Type B pancreatic cell (in vitro differentiated cells): ENCODE measurements at regions not wholly inside any gene's neighbourhood (a gene's known extent, or its start where the extent isn't known, plus 50 kb on each side); places are given as distances from the start of the nearest gene placed in this dataset.
"Not testable (repeated sequence)": the region's sequence is repeated elsewhere in the genome, so short reads cannot be mapped to it uniquely, and the experiment has no call there.

ENCODE experiments used
- DNase-seq: peaks from one replicate; pipeline ENCODE4 v3.0.0; 2021; ENCODE audit warnings: mixed read lengths; ENCODE audit not compliant: unreplicated experiment; ENCODE audit errors: extremely low spot score
- H3K27ac Mint-ChIP-seq: 2 replicates; pipeline ENCODE4 v1.8.0; 2021; ENCODE audit warnings: mild to moderate bottlenecking, mixed read lengths
- H3K27me3 Mint-ChIP-seq: 2 replicates; pipeline ENCODE4 v1.8.0; 2021; ENCODE audit warnings: mixed read lengths
- H3K36me3 Mint-ChIP-seq: 2 replicates; pipeline ENCODE4 v1.8.0; 2021; ENCODE audit warnings: mixed read lengths
- H3K4me1 Mint-ChIP-seq: one replicate; pipeline ENCODE4 v1.8.0; 2021; ENCODE audit warnings: mixed read lengths; ENCODE audit not compliant: unreplicated experiment
- H3K4me3 Mint-ChIP-seq: 2 replicates; pipeline ENCODE4 v1.8.0; 2021; ENCODE audit warnings: mild to moderate bottlenecking, mixed read lengths
- H3K9me3 Mint-ChIP-seq: 2 replicates; pipeline ENCODE4 v1.8.0; 2021; ENCODE audit warnings: mixed read lengths
- CTCF ChIP-seq: fragments of 200-600 bp; sonication (generic); conservative IDR thresholded peaks from 2 replicates; pipeline ENCODE4 v1.5.0; 2021; ENCODE audit warnings: antibody characterized with exemption, mild to moderate bottlenecking

- Mint-ChIP-seq H3K27ac (no peak overlapping the region), H3K36me3 (no peaks in the 10 kb centered on the region), H3K9me3 (peaks cover 17% of the 10 kb centered on the region), H3K4me1 (no peaks in the 10 kb centered on the region), H3K27me3 (no peaks in the 10 kb centered on the region), H3K4me3 (no peak overlapping the region)
- DNase-seq, result no peak
- TF ChIP-seq CTCF, result no peak
Measured at GRCh38 chr10:42367532-42368230, 270.7 kb downstream of the ZNF33B start.

- no peak overlapping the region for H3K27ac Mint-ChIP-seq
- H3K27me3 Mint-ChIP-seq, result no peaks in the 10 kb centered on the region
- H3K4me3 Mint-ChIP-seq, result no peak overlapping the region
- TF ChIP-seq CTCF, result no peak
- DNase-seq, result no peak
- no peaks in the 10 kb centered on the region for H3K9me3 Mint-ChIP-seq
- H3K36me3 Mint-ChIP-seq, result no peaks in the 10 kb centered on the region
- no peaks in the 10 kb centered on the region for H3K4me1 Mint-ChIP-seq
Measured at GRCh38 chr10:42351745-42352144, 286.6 kb downstream of the ZNF33B start.

- not testable (repeated sequence) for H3K9me3 Mint-ChIP-seq
Measured at GRCh38 chr10:42336593-42337337, 301.6 kb downstream of the ZNF33B start.

GRCh38 chr10:42335653-42336296 is 302.6 kb downstream of the ZNF33B start:
- not testable (repeated sequence) for H3K4me1 Mint-ChIP-seq, H3K9me3 Mint-ChIP-seq, DNase-seq, H3K27me3 Mint-ChIP-seq, H3K36me3 Mint-ChIP-seq, H3K4me3 Mint-ChIP-seq, H3K27ac Mint-ChIP-seq

More at GRCh38 chr10:42336593-42337337, 301.6 kb downstream of the ZNF33B start:
- H3K4me1 Mint-ChIP-seq, H3K36me3 Mint-ChIP-seq, H3K4me3 Mint-ChIP-seq, DNase-seq, H3K27ac Mint-ChIP-seq, H3K27me3 Mint-ChIP-seq: not testable (repeated sequence)

GRCh38 chr10:42304341-42304740 is 334.0 kb downstream of the ZNF33B start:
- no peak for TF ChIP-seq CTCF
- no peaks in the 10 kb centered on the region for H3K4me1 Mint-ChIP-seq
- no peak overlapping the region for H3K4me3 Mint-ChIP-seq
- peaks cover 11% of the 10 kb centered on the region for H3K9me3 Mint-ChIP-seq
- H3K36me3 Mint-ChIP-seq, result peaks cover 28% of the 10 kb centered on the region
- no peak for DNase-seq
- no peaks in the 10 kb centered on the region for H3K27me3 Mint-ChIP-seq
- no peak overlapping the region for H3K27ac Mint-ChIP-seq

- H3K9me3 Mint-ChIP-seq, H3K4me3 Mint-ChIP-seq, H3K27ac Mint-ChIP-seq, H3K27me3 Mint-ChIP-seq, H3K36me3 Mint-ChIP-seq, DNase-seq, H3K4me1 Mint-ChIP-seq: not testable (repeated sequence)
Measured at GRCh38 chr10:42281896-42282295, 356.5 kb downstream of the ZNF33B start.

- H3K36me3 Mint-ChIP-seq, H3K4me3 Mint-ChIP-seq, H3K9me3 Mint-ChIP-seq, H3K4me1 Mint-ChIP-seq, H3K27ac Mint-ChIP-seq, DNase-seq, H3K27me3 Mint-ChIP-seq: not testable (repeated sequence)
Measured at GRCh38 chr10:42269788-42270187, 368.6 kb downstream of the ZNF33B start.

- not testable (repeated sequence) for H3K36me3 Mint-ChIP-seq, H3K27me3 Mint-ChIP-seq
Measured at GRCh38 chr10:42263259-42263658, 375.1 kb downstream of the ZNF33B start.

GRCh38 chr10:42243002-42243401 is 395.4 kb downstream of the ZNF33B start:
- H3K4me1 Mint-ChIP-seq, H3K27ac Mint-ChIP-seq, H3K36me3 Mint-ChIP-seq, H3K9me3 Mint-ChIP-seq, DNase-seq, H3K4me3 Mint-ChIP-seq, H3K27me3 Mint-ChIP-seq: not testable (repeated sequence)

More at GRCh38 chr10:42263259-42263658, 375.1 kb downstream of the ZNF33B start:
- not testable (repeated sequence) for H3K4me3 Mint-ChIP-seq, H3K4me1 Mint-ChIP-seq, H3K27ac Mint-ChIP-seq, DNase-seq
- peaks cover 14% of the 10 kb centered on the region for H3K9me3 Mint-ChIP-seq
